NCI-H774 (cell line): ENCODE measurements at regions not wholly inside any gene's neighbourhood (a gene's known extent, or its start where the extent isn't known, plus 50 kb on each side); places are given as distances from the start of the nearest gene placed in this dataset.

ENCODE experiments used
- DNase-seq: peaks from one replicate; lab custom pipeline; 2025; lab: John Stamatoyannopoulos, UW

- DNase-seq, result no peak
Measured at GRCh38 chr3:99191186-99191585, 289.7 kb upstream of the DCBLD2 start.

GRCh38 chr3:99188936-99189335, 287.4 kb upstream of the DCBLD2 start:
- DNase-seq, result no peak

GRCh38 chr3:99186016-99186415, 284.5 kb upstream of the DCBLD2 start:
- DNase-seq, result no peak

- DNase-seq, result no peak
Measured at GRCh38 chr3:99176169-99176964, 274.9 kb upstream of the DCBLD2 start.

- DNase-seq, result no peak
Measured at GRCh38 chr3:99175276-99175812, 273.8 kb upstream of the DCBLD2 start.

GRCh38 chr3:99172736-99173657, 271.5 kb upstream of the DCBLD2 start:
- peak; percentile 4 for DNase-seq

GRCh38 chr3:99171800-99172199, 270.3 kb upstream of the DCBLD2 start:
- DNase-seq, result no peak

GRCh38 chr3:99170867-99171517, 269.5 kb upstream of the DCBLD2 start:
- no peak for DNase-seq

- no peak for DNase-seq
Measured at GRCh38 chr3:99167071-99167470, 265.6 kb upstream of the DCBLD2 start.

- no peak for DNase-seq
Measured at GRCh38 chr3:99163314-99163713, 261.8 kb upstream of the DCBLD2 start.

- DNase-seq, result no peak
Measured at GRCh38 chr3:99159220-99159762, 257.8 kb upstream of the DCBLD2 start.

GRCh38 chr3:99145031-99145430, 243.5 kb upstream of the DCBLD2 start:
- no peak for DNase-seq

GRCh38 chr3:99143493-99143892, 242.0 kb upstream of the DCBLD2 start:
- no peak for DNase-seq

- DNase-seq, result no peak
Measured at GRCh38 chr3:99134986-99135385, 233.5 kb upstream of the DCBLD2 start.

GRCh38 chr3:99131876-99132275, 230.4 kb upstream of the DCBLD2 start:
- no peak for DNase-seq

GRCh38 chr3:99128725-99129505, 227.4 kb upstream of the DCBLD2 start:
- no peak for DNase-seq

GRCh38 chr3:99128235-99128634, 226.7 kb upstream of the DCBLD2 start:
- no peak for DNase-seq

GRCh38 chr3:99126316-99126715, 224.8 kb upstream of the DCBLD2 start:
- no peak for DNase-seq

- DNase-seq, result no peak
Measured at GRCh38 chr3:99119385-99119784, 217.9 kb upstream of the DCBLD2 start.

GRCh38 chr3:99118381-99118780, 216.9 kb upstream of the DCBLD2 start:
- DNase-seq, result no peak
